ENCODE measurements at regions not wholly inside any gene's neighbourhood (a gene's known extent, or its start where the extent isn't known, plus 50 kb on each side); places are given as distances from the start of the nearest gene placed in this dataset.

DNA sequence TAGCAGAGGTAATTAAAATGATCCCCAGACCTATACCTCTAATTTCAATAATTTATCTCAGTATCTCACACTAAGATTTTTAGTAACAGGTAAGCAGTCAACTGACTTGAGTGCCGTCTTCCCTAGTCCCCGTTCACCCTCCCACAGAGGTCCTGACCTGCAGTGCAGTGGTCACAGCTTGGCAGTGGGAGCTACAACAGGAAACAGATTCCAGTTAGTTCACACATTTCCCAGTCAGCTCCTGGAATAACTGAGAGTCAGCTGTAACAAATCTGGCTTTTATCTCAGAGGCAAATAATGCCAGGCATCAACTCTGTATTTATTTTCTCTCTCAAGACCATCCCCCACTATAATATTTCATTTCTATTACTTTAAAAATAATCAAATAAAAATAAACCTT, 308.2 kb downstream of the ATP23 start:
- WGBS: 40% methylated on average over 2 of the region's 2 CpGs
- no peak overlapping the region for H3K4me3 ChIP-seq (ENCODE audit: low read depth, low read length)
- no peak for DNase-seq (ENCODE audit: extremely low spot score)
- H3K4me1 ChIP-seq (ENCODE audit: insufficient read depth): peaks cover 2% of the 10 kb centered on the region
- no peaks in the 10 kb centered on the region for H3K36me3 ChIP-seq (ENCODE audit: insufficient read depth)
- H3K27ac ChIP-seq (ENCODE audit: low read depth): no peak overlapping the region

DNA sequence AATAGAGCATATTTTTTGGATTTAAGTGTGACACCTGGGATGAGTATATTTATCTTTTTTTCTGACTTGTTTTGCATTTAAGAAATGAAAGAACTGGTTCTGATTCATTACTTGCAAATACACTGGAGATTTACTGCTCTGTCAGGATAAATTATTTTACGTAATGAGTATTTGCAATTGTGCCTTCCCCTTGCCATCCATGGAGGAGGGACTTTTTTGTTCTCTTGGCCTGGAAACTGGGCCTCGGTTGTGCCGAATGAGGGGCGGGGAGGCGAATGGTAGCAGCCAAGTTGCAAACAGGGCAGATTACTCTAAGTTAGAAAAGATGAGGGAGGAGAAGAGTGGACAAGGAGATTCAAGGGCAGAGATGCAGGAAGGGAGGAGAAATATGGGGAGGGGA, 308.7 kb downstream of the ATP23 start:
- H3K4me3 ChIP-seq (ENCODE audit: low read depth, low read length): no peak overlapping the region
- 75% methylated on average over 5 of the region's 5 CpGs for WGBS
- H3K27ac ChIP-seq (ENCODE audit: low read depth): no peak overlapping the region
- peaks cover 2% of the 10 kb centered on the region for H3K4me1 ChIP-seq (ENCODE audit: insufficient read depth)
- H3K36me3 ChIP-seq (ENCODE audit: insufficient read depth): no peaks in the 10 kb centered on the region
- DNase-seq (ENCODE audit: extremely low spot score): no peak

DNA sequence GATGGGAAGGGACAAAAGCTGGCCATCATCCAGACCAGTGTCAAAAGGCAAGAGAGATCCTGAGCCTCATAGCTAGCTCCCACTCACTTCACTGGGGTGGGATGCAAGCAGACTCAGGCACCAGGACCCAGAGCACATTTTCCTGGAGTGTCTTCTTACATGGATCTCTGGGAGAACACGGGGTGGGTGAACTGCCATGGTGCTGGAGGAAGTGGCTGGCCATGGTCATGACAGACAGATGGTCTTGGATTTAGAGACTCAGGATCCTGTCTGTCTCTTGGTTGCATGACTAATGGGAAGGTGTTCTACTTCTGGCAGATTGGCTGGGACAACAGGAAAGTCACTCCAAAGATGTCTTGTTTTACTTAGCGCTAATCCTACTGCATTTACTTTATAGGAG, 311.5 kb downstream of the ATP23 start:
- peaks cover 2% of the 10 kb centered on the region for H3K4me1 ChIP-seq (ENCODE audit: insufficient read depth)
- H3K27ac ChIP-seq (ENCODE audit: low read depth): no peak overlapping the region
- H3K4me3 ChIP-seq (ENCODE audit: low read depth, low read length): no peak overlapping the region
- WGBS: 77% methylated on average over 2 of the region's 2 CpGs
- no peaks in the 10 kb centered on the region for H3K36me3 ChIP-seq (ENCODE audit: insufficient read depth)
- DNase-seq (ENCODE audit: extremely low spot score): no peak

DNA sequence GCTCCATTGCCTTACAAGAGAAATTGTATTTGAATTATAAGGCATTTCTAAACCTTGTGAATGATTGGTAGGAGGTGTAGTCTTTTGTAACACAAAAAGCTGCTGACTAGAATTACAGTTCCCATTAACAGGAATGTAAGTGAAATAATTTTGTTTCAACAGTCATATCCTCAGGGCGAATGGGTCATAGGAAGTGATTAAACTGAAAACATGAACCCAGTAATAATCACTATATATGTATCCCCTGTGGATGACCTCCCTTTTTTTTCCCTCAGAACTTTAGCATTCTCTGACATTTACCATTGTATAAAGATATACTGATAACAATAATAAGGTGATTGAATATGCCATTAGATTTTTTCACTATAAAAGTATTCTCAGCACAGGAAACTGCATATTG, 312.3 kb downstream of the ATP23 start:
- WGBS: 67% methylated on average over 1 of the region's 1 CpG

DNA sequence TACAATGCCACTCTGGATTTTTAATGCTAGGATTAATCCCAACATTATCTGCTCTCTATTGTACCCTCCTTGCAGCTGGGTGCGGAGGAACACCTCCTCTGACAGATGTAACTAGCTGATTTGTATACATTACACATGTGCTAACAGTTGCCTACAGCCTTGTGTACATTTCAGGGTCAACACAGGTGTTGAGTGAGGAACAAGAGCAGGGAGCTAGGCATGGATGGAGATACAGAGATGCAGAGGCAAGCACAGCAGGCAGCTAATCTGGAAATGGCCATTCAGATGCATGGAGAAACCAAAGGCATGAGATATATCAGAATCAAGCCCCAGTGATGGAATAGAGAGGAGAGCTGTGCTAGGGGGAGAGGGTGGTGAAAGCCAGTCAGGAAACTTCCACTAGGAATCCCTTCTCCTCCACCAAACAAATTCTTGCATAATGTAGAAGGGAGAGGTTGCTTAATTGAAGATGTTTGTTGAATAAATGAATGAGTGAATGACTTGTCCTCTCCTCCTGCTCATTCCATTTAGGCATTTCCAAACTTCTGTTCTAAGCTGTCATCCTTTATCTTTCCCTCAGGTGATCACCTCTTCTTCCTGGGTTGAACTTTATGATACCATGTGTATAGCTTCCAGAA, 313.2 kb downstream of the ATP23 start:
- WGBS: 61% methylated on average over 1 of the region's 1 CpG
- no peak overlapping the region for H3K27ac ChIP-seq (ENCODE audit: low read depth)
- H3K4me3 ChIP-seq (ENCODE audit: low read depth, low read length): no peak overlapping the region
- peaks cover 2% of the 10 kb centered on the region for H3K4me1 ChIP-seq (ENCODE audit: insufficient read depth)
- no peak for DNase-seq (ENCODE audit: extremely low spot score)
- no peaks in the 10 kb centered on the region for H3K36me3 ChIP-seq (ENCODE audit: insufficient read depth)

More for the DNA sequence above, 312.3 kb downstream of the ATP23 start:
- DNase-seq (ENCODE audit: extremely low spot score): no peak
- Histone ChIP-seq H3K4me3 (ENCODE audit: low read depth, low read length) (no peak overlapping the region), H3K36me3 (ENCODE audit: insufficient read depth) (no peaks in the 10 kb centered on the region), H3K27ac (ENCODE audit: low read depth) (no peak overlapping the region), H3K4me1 (ENCODE audit: insufficient read depth) (peaks cover 2% of the 10 kb centered on the region)

DNA sequence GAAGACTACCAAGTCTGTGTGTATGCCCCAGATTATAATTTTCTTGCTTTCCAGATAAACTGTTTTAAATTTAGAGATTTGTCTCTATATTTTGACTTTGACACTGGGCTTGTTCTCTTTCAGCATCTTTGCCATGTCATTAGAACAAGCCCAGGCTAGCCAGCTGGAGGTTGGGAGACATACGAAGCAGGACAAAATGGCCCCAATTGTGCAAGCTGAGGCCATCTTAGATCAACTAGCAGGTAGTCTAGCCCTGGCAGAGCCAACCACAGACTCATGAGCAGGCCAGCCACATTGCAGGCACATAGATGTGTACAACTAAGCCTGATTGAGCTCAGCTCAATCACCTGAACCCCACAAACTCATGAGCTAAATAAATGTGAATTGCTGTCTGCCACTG, 321.4 kb downstream of the ATP23 start:
- Histone ChIP-seq H3K27ac (ENCODE audit: low read depth) (no peak overlapping the region), H3K4me3 (ENCODE audit: low read depth, low read length) (no peak overlapping the region), H3K4me1 (ENCODE audit: insufficient read depth) (no peaks in the 10 kb centered on the region), H3K36me3 (ENCODE audit: insufficient read depth) (no peaks in the 10 kb centered on the region)
- 82% methylated on average over 1 of the region's 1 CpG for WGBS
- no peak for DNase-seq (ENCODE audit: extremely low spot score)

DNA sequence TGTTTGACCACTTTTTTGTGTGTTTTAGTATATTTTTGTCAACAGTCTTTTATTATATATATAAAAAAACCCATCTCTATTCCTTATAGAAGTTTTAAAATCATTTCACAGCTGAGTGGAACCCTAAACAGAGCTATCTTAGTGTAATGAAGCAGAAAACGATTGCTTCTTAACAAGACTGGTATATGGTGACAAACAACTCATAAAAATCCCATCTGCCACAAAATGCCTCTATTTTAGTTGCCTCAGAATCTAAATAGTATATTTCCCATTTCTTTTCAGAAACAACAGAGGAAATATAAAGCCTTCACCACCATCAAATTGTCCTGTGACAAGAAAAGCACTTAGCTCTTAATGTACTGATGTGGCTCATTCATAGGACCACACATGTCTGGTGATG, 322.4 kb downstream of the ATP23 start:
- H3K4me3 ChIP-seq (ENCODE audit: low read depth, low read length): no peak overlapping the region
- no peak overlapping the region for H3K27ac ChIP-seq (ENCODE audit: low read depth)
- no peaks in the 10 kb centered on the region for H3K4me1 ChIP-seq (ENCODE audit: insufficient read depth)
- no peaks in the 10 kb centered on the region for H3K36me3 ChIP-seq (ENCODE audit: insufficient read depth)
- 35% methylated on average over 1 of the region's 1 CpG for WGBS
- no peak for DNase-seq (ENCODE audit: extremely low spot score)

DNA sequence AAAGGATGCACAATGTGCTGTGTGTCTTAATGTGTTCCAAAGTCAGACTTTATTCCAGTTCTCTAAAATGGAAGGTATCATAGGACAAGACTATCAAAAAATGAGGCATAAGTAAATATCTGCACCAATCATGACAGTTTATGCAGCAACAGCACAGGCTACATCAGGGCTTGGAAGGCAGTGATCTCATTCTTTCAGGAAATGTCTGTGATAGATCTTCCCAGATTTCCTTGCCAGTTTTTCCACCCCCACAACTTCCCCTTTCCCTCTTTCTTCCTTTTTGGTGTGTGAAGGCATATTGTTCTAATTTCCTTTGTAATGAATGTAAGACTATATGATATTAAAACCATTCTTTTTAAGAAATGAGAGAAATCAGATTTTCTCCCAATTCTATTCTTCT, 326.7 kb downstream of the ATP23 start:
- DNase-seq (ENCODE audit: extremely low spot score): no peak

DNA sequence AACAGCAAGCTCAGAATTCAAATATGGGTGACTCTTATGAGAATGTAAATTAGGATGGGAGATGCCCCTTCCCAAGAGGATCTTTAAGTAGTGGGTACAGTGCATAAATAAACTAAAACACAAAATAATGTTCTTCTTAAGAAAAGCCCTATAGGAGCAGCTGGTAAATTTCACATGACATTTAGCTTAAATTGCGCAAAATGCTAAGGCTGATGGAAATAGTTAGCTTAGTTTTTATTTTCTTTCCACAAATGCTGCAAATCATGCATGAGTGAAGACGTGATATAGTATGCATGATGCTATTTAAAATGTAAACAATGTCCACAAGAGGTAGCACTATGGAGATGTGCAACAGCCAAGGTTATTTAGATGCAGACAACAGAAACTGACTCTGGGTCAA, 328.1 kb downstream of the ATP23 start:
- no peak overlapping the region for H3K27ac ChIP-seq (ENCODE audit: low read depth)
- no peaks in the 10 kb centered on the region for H3K36me3 ChIP-seq (ENCODE audit: insufficient read depth)
- H3K4me1 ChIP-seq (ENCODE audit: insufficient read depth): no peaks in the 10 kb centered on the region
- no peak for DNase-seq (ENCODE audit: extremely low spot score)
- no peak overlapping the region for H3K4me3 ChIP-seq (ENCODE audit: low read depth, low read length)
- WGBS: 69% methylated on average over 2 of the region's 2 CpGs

More for the DNA sequence above, 326.7 kb downstream of the ATP23 start:
- Histone ChIP-seq H3K4me3 (ENCODE audit: low read depth, low read length) (no peak overlapping the region), H3K36me3 (ENCODE audit: insufficient read depth) (no peaks in the 10 kb centered on the region), H3K27ac (ENCODE audit: low read depth) (no peak overlapping the region), H3K4me1 (ENCODE audit: insufficient read depth) (no peaks in the 10 kb centered on the region)

DNA sequence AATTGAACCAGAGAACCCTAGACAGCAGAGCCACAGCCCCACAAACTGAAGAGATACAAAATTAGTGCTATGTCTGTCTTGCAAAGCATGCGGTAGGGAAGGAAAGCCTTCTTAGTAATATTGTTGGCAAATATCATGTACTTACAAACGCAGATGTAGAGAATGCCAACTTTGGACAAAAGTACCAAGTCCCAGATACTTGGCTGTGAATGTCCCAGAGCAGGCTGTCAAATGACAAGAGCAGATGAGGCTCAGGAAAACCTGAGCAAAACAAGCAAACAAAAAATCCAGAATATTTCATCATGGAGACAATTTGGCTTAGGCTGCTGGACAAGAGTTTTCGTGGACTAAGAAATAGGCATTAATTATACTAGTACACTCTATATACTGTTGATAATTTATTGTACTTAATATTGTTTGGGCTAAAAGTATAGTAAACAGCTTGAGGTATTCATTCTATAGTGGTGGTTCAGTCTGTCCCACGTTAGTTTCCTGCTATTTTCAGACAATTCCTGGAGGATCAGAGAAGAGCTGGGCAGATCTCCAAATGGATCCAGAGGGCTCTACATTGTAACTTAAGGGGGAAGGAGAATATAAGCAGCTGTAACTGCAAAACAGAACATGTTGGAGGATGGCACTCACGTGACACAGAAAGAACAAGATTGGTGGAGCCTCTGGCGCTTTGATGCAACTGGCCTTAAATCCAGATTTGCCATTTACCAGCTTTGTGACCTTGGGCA, 329.8 kb downstream of the ATP23 start:
- Histone ChIP-seq H3K4me1 (ENCODE audit: insufficient read depth) (no peaks in the 10 kb centered on the region), H3K36me3 (ENCODE audit: insufficient read depth) (no peaks in the 10 kb centered on the region), H3K4me3 (ENCODE audit: low read depth, low read length) (no peak overlapping the region), H3K27ac (ENCODE audit: low read depth) (no peak overlapping the region)
- 55% methylated on average over 6 of the region's 6 CpGs for WGBS
- no peak for DNase-seq (ENCODE audit: extremely low spot score)

DNA sequence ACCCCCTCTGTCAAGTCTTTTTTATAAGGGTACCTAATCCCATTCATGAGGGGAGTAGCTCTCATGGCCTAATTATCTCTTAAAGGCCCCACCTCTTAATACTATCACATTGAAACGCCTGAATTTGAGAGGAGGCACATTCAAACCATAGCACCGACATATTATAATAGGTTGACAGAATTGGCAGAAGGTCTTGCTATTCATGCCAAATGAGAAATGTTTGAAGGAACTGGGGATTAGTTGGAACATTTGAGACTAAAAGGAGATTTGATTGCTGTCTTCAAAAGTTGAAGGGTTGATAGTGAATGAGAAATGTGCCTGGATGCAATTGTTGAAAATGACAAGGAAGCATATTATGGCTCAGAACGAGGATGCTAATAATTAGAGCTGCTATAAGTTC, 331.1 kb downstream of the ATP23 start:
- Histone ChIP-seq H3K4me3 (ENCODE audit: low read depth, low read length) (no peak overlapping the region), H3K27ac (ENCODE audit: low read depth) (no peak overlapping the region), H3K4me1 (ENCODE audit: insufficient read depth) (no peaks in the 10 kb centered on the region), H3K36me3 (ENCODE audit: insufficient read depth) (no peaks in the 10 kb centered on the region)
- DNase-seq (ENCODE audit: extremely low spot score): no peak
- 60% methylated on average over 3 of the region's 3 CpGs for whole genome bisulfite sequencing

DNA sequence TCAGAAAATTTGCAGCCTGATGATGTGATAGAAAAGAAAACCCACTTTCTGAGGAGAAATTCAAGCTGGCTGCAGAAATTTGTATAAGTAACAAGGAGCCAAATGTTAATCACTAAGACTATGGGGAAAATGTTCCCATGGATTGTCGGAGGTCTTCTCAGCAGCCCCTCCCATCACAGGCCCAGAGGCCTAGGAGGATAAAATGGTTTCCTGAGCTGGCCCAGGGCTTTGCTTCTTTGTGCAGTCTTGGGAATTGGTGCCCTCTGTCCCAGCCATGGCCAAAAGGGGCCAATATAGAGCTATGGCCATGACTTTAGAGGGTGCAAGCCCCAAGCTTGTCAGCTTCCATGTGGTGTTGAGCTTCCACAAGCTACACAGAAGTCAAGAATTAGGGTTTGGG, 335.9 kb downstream of the ATP23 start:
- H3K27ac ChIP-seq (ENCODE audit: low read depth): no peak overlapping the region
- no peaks in the 10 kb centered on the region for H3K4me1 ChIP-seq (ENCODE audit: insufficient read depth)
- H3K36me3 ChIP-seq (ENCODE audit: insufficient read depth): no peaks in the 10 kb centered on the region
- DNase-seq (ENCODE audit: extremely low spot score): no peak
- no peak overlapping the region for H3K4me3 ChIP-seq (ENCODE audit: low read depth, low read length)
- 80% methylated on average over 1 of the region's 1 CpG for WGBS

DNA sequence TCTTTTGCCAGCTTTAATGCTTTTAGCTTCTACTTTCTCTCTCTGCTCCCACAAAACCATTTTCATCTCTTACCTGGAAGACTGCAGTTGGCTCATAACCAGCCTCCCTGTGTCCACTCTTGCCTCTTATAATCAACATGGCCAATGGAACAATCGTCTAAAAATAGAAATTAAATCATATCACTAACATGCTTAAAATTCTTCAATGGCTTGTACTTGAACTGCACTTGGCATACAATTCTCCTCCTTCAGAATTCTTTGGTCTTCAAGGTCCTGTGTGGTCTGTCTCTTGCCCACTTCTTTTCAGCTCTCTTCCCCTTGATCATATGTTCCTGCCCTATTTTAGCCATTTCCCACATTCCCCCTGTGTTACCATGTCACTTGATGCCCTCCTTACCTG, 342.2 kb downstream of the ATP23 start:
- Histone ChIP-seq H3K27ac (ENCODE audit: low read depth) (no peak overlapping the region), H3K4me1 (ENCODE audit: insufficient read depth) (no peaks in the 10 kb centered on the region), H3K36me3 (ENCODE audit: insufficient read depth) (no peaks in the 10 kb centered on the region), H3K4me3 (ENCODE audit: low read depth, low read length) (no peak overlapping the region)
- no peak for DNase-seq (ENCODE audit: extremely low spot score)
- 38% methylated on average over 1 of the region's 1 CpG for WGBS

DNA sequence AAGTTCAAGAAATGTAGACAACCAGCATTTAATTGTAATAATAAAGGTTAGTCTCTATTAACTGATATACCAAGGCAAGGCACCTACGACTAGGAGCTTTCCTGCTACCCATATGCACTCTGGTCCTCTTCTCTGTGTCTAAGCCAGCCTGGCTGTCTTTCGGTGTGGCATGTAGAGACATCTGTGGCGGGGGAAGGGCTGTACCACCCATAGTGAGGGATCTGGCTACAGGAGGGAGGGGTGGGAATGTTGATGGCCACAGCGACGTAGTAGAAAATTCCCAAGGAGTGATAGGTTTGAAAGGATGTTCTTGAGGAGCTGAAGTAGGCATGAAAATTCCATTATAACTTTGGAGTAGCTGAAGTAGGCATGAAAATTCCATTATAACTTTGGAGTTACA, 344.2 kb downstream of the ATP23 start:
- Histone ChIP-seq H3K4me3 (ENCODE audit: low read depth, low read length) (no peak overlapping the region), H3K36me3 (ENCODE audit: insufficient read depth) (no peaks in the 10 kb centered on the region), H3K4me1 (ENCODE audit: insufficient read depth) (no peaks in the 10 kb centered on the region), H3K27ac (ENCODE audit: low read depth) (no peak overlapping the region)
- WGBS: 43% methylated on average over 5 of the region's 5 CpGs
- no peak for DNase-seq (ENCODE audit: extremely low spot score)

Data from urinary bladder (tissue), 3 donors.